ENCODE measurements at regions not wholly inside any gene's neighbourhood (a gene's known extent, or its start where the extent isn't known, plus 50 kb on each side); places are given as distances from the start of the nearest gene placed in this dataset.

DNA sequence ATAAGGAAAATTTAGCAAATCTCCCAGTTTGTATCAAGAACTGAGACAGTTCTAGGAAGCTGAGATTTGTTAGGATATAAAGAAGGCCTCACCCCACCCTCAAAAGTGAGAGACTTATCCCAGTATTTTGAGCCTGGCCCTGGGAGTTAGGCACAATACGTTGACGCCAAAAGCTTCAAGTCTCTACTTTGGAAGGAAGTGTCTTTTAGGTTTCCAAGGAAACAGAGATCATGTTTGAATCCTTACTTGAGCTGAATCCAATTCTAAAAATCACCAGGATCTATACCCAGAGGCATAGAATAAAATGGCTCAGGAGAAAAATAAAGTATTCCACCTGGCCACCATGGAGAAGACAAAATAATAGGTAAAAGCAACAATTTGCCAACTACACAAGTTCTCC, 115.9 kb upstream of the NRG3 start:
- ChIA-PET CTCF (no interaction called here), POLR2A (no interaction called here)

GRCh38 chr10:81784111-81784597, 90.8 kb upstream of the NRG3 start:
- Histone ChIP-seq H3K4me1 (no peaks in the 10 kb centered on the region), H3K4me3 (ENCODE audit: low read depth, low read length) (no peak overlapping the region), H3K27me3 (replicated peaks; ENCODE audit: control insufficient read depth, insufficient read depth, low read length) (no peaks in the 10 kb centered on the region), H3K9me3 (peaks cover 5% of the 10 kb centered on the region; the same call in 1 of the 2 replicates), H3K36me3 (ENCODE audit: control insufficient read depth, insufficient read depth, low read length) (no peaks in the 10 kb centered on the region)
- DNase-seq, result no peak
- no peaks in the 10 kb centered on the region for H3K36me3 Mint-ChIP-seq (ENCODE audit: insufficient read depth, unreplicated experiment)
- TF ChIP-seq, protein P1, sequence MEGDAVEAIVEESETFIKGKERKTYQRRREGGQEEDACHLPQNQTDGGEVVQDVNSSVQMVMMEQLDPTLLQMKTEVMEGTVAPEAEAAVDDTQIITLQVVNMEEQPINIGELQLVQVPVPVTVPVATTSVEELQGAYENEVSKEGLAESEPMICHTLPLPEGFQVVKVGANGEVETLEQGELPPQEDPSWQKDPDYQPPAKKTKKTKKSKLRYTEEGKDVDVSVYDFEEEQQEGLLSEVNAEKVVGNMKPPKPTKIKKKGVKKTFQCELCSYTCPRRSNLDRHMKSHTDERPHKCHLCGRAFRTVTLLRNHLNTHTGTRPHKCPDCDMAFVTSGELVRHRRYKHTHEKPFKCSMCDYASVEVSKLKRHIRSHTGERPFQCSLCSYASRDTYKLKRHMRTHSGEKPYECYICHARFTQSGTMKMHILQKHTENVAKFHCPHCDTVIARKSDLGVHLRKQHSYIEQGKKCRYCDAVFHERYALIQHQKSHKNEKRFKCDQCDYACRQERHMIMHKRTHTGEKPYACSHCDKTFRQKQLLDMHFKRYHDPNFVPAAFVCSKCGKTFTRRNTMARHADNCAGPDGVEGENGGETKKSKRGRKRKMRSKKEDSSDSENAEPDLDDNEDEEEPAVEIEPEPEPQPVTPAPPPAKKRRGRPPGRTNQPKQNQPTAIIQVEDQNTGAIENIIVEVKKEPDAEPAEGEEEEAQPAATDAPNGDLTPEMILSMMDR (IDR thresholded peaks at IDR 0.05; ENCODE audit: insufficient read depth in 1 of 2, low read depth in 1 of 2, low read length in 1 of 2, severe bottlenecking in 1 of 2, unreplicated experiment in 1 of 2), result no peak
- no peak overlapping the region for H3K27ac Mint-ChIP-seq (ENCODE audit: unreplicated experiment)
- CTCF ChIA-PET, result no interaction called here
- intact Hi-C loops (cut with micrococcal nuclease; ENCODE audit: unreplicated experiment), result no loop called here
- peaks cover 5% of the 10 kb centered on the region for H3K27me3 Mint-ChIP-seq (ENCODE audit: insufficient read depth, unreplicated experiment)
- BruUV-seq (replicated peaks), result no TSS peak
- POLR2A ChIA-PET, result no interaction called here
- no peaks in the 10 kb centered on the region for H3K4me1 Mint-ChIP-seq (ENCODE audit: low read depth, unreplicated experiment)
- H3K4me3 Mint-ChIP-seq (ENCODE audit: unreplicated experiment), result no peak overlapping the region
- no peaks in the 10 kb centered on the region for H3K9me3 Mint-ChIP-seq (ENCODE audit: unreplicated experiment)

More for the DNA sequence above, 115.9 kb upstream of the NRG3 start:
- no peaks in the 10 kb centered on the region for H3K27me3 ChIP-seq (replicated peaks; ENCODE audit: control insufficient read depth, insufficient read depth, low read length)
- H3K4me3 ChIP-seq (ENCODE audit: low read depth, low read length), result no peak overlapping the region
- DNase-seq, result no peak
- H3K36me3 ChIP-seq (ENCODE audit: control insufficient read depth, insufficient read depth, low read length), result no peaks in the 10 kb centered on the region
- no peaks in the 10 kb centered on the region for H3K27me3 Mint-ChIP-seq (ENCODE audit: insufficient read depth, unreplicated experiment)
- no TSS peak for BruUV-seq (replicated peaks)
- no peaks in the 10 kb centered on the region for H3K9me3 Mint-ChIP-seq (ENCODE audit: unreplicated experiment)
- no peak overlapping the region for H3K27ac Mint-ChIP-seq (ENCODE audit: unreplicated experiment)
- TF ChIP-seq, protein P1 (IDR thresholded peaks at IDR 0.05; ENCODE audit: insufficient read depth in 1 of 2, low read depth in 1 of 2, low read length in 1 of 2, severe bottlenecking in 1 of 2, unreplicated experiment in 1 of 2), result no peak
- H3K9me3 ChIP-seq, result no peaks in the 10 kb centered on the region
- H3K4me1 Mint-ChIP-seq (ENCODE audit: low read depth, unreplicated experiment), result no peaks in the 10 kb centered on the region
- no peak overlapping the region for H3K4me3 Mint-ChIP-seq (ENCODE audit: unreplicated experiment)
- H3K36me3 Mint-ChIP-seq (ENCODE audit: insufficient read depth, unreplicated experiment), result no peaks in the 10 kb centered on the region
- intact Hi-C loops (cut with micrococcal nuclease; ENCODE audit: unreplicated experiment), result no loop called here
- no peaks in the 10 kb centered on the region for H3K4me1 ChIP-seq

DNA sequence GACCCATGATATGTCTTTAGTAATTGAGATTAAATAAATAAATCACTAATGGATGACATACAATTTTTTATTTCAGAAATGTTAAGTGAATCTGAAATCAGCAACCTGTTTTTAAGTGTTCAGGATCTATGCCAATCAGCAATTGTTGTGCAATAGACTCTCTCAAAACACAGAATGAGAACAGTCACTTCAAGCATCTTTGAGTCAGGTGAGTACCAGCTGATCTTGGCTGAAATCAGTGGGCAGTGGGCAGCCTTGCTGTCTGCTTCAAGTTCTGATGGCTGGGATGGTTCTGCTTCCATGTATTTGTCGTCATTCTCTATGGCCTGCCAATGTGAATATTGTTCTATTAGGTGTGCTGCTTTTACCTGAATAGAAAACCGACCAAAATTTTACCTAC, 82.3 kb upstream of the NRG3 start:
- intact Hi-C loops (cut with micrococcal nuclease; ENCODE audit: unreplicated experiment), result no loop called here
- H3K9me3 Mint-ChIP-seq (ENCODE audit: unreplicated experiment), result no peaks in the 10 kb centered on the region
- CTCF ChIA-PET, result no interaction called here
- no peak overlapping the region for H3K27ac Mint-ChIP-seq (ENCODE audit: unreplicated experiment)
- TF ChIP-seq, protein P1 (IDR thresholded peaks at IDR 0.05; ENCODE audit: insufficient read depth in 1 of 2, low read depth in 1 of 2, low read length in 1 of 2, severe bottlenecking in 1 of 2, unreplicated experiment in 1 of 2), result no peak
- peaks cover 7% of the 10 kb centered on the region for H3K27me3 Mint-ChIP-seq (ENCODE audit: insufficient read depth, unreplicated experiment)
- H3K4me1 Mint-ChIP-seq (ENCODE audit: low read depth, unreplicated experiment), result no peaks in the 10 kb centered on the region
- H3K9me3 ChIP-seq, result no peaks in the 10 kb centered on the region
- POLR2A ChIA-PET, result no interaction called here
- H3K4me1 ChIP-seq, result no peaks in the 10 kb centered on the region
- no peaks in the 10 kb centered on the region for H3K27me3 ChIP-seq (replicated peaks; ENCODE audit: control insufficient read depth, insufficient read depth, low read length)
- no peak for DNase-seq
- H3K36me3 Mint-ChIP-seq (ENCODE audit: insufficient read depth, unreplicated experiment), result no peaks in the 10 kb centered on the region
- no peak overlapping the region for H3K4me3 ChIP-seq (ENCODE audit: low read depth, low read length)
- no peak overlapping the region for H3K4me3 Mint-ChIP-seq (ENCODE audit: unreplicated experiment)
- no TSS peak for BruUV-seq (replicated peaks)
- H3K36me3 ChIP-seq (ENCODE audit: control insufficient read depth, insufficient read depth, low read length), result no peaks in the 10 kb centered on the region
